Effector CD4-positive, alpha-beta T cell (primary cell): ENCODE measurements at regions not wholly inside any gene's neighbourhood (a gene's known extent, or its start where the extent isn't known, plus 50 kb on each side); places are given as distances from the start of the nearest gene placed in this dataset.

ENCODE experiments used
- DNase-seq: peaks from one replicate; pipeline ENCODE4 v3.0.0-alpha.2; 2020

DNA sequence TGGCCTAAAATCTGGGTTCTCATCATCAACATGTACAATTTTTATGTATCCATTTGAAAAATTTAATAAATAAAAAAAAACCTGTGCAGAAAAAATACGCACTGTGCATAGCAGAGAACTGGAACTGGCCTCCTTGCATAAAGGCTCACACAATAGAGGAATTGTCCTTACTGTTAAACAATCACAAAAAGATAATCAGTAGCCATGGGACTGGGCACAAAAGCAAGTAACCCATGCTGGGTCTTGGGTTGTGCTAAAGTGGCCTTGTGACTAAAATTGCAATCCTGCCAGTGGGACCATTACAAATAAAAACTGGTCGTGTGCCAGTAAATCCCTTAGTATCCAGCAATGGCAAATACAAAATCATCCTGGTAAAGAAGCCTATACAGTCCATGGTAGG is 1646.6 kb downstream of the MAT2B start:
- DNase-seq = no peak

DNA sequence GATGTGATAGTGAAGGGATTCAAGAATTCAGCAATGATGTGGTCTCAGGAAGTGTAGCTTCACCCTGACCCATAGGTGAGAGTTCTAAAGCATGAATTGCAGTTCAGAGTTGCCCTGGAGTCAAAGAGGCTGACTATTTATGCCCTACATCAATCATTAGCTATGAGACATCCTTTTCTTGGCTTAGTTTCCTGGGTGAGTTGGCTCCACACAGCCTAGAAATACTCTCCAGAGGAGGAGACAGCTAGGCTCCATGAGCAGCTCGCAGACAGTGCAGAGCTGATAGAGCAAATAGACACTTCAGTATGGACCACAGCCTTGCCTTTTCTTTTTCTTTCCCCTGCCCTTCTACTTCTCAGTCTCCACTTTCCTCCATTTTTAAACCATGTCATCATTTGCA is 1651.8 kb downstream of the MAT2B start:
- DNase-seq = no peak

DNA sequence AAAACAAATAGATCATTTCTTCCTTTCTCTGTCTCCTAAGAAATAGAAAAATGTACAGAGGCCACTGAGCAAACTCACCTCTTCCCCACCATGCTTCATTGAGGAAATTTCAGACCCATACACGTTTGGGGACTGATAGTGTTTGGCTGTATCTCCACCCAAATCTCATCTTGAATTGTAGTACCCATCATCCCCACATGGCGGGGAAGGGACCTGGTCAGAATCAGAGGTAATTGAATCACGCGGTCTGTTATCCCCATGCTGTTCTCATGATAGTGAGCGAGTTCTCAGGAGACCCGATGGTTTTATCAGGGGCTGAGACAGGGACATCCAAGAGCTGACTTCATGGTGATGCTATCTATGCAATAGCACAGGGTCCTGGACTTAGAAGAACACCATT is 1655.8 kb downstream of the MAT2B start:
- DNase-seq = no peak

DNA sequence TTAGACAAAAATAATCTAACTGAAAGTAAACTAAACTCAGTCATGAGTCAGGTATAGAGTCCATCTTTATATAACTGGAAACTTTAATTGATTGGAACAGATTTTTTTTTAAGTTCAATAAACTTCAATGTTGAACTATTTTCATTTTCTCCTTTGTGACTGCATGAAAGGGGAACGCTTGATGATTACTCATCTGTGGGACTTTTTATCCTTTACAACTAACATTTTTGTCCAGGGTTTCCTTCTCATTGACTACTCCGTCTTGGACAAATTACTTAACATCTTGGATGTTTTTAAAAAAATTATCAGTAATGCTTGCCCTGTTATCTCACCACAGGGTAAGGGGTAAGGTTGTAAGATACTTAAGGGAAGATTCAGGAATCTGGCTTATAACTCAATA is 1658.4 kb downstream of the MAT2B start:
- no peak for DNase-seq

DNA sequence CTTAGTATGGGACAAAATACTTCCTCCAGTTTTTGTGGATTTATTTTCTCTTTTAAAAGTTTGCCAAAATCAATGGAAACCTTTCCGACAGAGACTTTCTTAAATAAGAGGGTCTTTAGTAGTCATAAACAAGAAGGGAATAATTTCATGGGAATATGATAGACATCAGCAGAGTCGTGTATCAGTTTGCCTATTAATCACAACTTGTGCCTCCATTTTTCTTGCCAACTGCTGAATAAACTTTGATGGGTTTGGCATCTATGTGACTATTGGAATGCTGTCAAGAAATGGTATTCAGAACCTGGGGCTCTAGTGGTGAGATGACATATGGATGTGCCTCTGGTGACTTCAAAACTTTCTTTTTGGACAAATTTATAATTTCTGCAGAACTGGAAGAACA is 1668.2 kb downstream of the MAT2B start:
- DNase-seq = no peak

DNA sequence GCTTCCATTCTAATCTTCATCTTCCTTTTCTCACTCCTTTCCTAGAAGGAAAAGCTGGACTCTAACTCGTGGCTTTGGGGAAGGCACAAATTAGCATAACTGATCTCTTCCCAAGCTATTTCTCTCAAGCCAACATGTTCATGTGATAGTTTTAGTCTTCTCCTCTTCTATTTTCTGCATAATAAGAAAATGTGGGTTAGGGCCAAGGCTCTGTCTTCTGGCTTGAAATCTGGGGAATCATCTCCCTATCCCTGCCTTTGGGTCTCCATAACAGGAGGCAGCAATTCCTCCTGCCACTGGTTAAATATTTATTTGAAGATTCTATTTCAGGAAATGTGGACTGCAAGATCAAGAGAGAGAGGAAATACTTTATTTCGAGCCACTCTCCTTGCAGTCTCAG is 1669.6 kb downstream of the MAT2B start:
- no peak for DNase-seq

DNA sequence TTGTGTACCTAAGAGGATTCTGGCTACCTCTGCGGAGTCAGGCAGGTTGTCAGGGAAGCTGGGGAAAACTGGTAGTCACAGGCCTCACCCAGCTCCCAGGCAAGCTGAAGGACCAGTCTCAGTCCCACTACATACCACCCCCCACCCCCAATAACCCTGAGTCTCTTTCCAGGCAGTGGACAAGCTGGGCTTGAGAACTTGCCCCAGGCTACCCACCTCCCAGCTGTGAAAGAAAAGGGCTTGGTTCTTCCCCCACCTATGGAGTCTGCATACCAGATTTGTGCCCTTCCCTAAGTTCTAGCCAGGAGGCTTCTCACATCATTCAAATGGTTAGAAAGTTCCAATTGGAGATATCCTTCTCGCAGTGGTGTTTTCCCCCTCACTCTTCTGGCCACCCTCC is 1678.8 kb downstream of the MAT2B start:
- no peak for DNase-seq

DNA sequence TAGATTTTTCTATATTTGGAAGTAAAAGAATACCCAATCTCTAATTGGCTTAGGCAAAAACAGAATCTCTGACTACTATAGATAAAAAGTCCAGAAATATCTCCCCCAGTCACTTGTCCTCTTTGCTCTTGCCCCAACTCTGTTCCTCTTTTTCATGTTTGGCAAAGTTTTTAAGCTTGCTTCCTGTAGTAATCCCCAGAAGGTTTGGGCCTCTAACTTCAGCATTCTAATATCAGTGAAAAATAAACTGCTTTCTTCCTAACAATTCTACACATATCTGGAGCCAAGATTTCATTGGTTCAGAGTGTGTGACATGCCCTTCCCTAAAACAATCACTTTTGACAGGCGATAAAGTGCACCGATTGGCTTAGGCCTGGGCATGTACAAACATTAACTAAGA is 1680.3 kb downstream of the MAT2B start:
- no peak for DNase-seq

DNA sequence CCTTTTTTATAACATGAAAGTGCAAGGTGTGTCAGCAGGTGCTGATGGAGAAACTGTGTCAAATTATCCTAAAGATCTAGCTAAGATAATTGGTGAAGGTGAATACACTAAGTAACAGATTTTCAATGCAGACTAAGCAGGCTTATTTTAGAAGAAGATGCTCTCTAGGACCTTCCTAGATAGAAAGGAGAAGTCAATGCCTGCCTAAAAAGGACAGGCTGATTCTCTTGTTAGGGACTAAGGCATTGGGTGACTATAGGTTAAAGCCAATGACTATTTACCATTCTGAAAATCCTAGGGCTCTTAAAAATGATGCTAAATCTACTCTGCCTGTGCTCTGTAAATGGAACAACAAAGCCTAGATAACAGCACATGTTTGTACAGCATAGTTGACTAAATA is 1682.4 kb downstream of the MAT2B start:
- DNase-seq = no peak

DNA sequence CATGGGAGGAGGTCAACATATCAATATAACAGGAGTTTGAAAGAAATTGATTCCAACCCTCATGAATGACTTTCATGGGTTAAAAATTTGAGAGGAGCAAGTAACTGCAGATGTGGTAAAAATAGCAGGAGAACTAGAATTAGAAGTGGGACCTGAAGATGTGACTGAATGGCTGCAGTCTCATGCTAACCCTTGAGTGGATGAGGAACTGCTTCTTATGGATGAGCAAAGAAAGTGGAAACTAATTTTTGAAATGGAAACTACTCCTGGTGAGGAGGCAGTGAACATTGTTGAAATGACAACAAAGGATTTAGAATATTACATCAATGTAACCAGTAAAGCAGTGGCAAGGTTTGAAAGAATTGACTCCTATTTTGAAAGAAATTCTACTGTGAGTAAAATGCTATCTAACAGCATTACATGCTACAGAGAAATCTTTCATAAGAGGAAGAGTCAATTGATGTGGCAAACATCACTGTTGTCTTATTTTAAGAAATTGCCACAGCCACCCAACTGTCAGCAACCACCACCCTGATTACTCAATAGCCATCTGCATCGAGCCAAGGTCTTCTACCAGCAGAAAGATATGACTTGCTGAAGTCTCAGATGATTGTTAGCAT is 1683.2 kb downstream of the MAT2B start:
- no peak for DNase-seq

DNA sequence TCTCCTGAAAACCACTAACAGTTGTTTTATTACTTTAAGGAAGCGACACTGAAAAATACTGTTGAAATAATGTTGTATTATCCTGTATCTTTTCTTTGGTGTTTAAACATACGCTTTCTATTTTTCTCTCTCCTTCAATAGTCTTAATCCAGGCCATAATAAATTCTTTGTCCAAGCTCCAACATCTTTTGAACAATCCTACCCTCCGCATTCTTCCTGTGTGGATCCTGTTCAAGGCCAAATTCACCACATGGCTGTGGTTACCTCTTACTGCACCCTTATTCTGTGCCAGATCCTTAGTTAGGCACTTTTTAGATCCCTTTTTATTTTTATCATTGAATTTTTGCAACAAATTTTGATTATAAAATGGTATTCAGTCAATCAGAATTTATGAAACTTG is 1691.5 kb downstream of the MAT2B start:
- no peak for DNase-seq

DNA sequence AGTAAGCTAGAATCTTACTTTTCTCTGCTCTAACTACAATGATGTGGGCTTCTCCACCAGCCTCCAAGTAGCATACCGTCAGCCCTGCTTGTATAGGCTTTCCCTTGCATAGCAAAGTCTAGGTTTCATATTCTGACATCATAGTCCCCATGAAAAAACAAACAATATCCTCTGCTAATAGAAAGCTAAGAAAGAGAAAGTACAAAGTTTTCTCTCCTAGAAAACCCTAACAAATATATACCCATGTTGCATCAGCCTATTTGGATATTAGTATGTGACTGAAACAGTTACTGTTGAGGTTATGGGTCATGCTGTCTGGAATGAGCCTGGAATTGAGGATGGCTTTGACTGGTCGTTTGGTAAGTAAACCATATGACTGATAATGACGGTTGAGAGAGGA is 1696.0 kb downstream of the MAT2B start:
- no peak for DNase-seq

DNA sequence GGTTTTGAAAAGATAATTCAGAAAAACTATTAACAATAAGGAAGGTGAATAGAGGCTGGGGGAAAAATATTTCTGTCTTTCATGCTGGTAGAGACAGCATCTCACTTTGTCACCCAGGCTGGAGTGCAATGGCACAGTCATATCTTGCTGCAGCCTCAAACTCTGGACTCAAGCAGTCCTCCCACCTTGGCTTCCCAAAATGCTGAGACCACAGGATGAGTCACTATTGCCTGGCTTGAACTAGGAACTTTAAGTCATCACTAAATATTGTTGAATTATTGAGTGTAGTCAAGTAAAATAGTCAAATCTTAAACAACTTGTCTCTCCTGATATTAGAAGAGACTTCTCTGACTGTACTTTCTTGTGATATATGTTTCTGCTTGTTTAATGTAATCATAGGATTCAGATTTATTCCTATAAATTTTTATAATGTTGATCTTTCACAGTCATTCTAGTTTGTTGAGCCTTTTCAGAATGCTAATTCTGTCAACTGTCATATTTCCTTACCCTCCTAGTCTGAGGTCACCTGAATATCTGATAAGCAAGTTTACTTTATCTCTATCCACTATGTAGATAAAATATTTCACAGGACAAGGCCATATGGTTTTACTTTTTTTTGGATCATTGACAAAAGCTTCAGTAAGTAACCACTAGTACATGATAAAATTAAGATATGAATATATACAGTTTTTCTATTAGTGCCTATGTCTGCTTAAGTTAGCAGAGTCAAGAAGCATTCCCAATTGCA is 1696.5 kb downstream of the MAT2B start:
- DNase-seq = no peak

DNA sequence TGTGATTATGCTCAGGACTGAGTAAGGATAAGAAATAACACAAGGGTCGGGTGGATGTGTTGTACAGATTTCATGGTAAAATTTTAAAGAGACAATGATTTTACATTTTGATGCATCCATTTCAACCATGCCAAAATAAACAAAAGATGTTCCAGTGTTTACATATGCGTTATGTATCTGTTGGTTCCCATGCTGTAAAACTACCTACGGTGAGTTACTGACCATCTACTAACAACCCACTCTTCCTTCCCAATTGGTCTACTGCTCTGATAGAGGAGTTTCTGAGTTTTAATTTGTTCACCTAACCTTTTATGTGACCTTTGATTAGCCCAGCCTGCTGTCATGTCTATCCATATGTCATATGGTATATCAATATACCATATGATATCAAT is 1697.1 kb downstream of the MAT2B start:
- DNase-seq = no peak

DNA sequence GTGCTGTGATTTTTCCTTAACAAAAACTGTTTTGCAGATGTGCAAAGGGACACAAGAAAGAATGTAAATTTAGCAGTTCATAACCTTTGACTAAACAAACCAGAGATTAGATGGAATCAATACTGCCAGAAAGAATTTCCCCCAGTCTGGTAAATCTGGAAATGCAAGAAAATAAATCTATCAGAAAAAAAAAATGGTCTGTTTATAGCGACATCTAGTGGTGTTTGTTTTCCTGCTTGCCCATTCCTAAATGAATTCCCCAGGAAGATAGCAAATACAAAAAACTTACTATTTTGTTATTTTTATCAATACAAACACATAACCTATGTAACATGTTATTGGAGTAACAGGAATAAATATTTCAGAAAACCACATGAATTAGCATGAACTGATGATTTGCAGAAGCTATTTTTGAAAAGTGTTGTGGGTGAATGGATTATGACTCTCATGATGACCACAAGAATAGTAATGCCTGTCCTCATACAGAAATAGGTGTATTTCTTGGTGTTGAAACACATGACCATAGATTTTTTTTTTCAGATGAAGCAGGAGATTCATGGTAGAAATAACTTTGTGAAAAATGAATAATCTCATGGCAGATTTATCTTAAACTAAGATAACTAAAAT is 1703.8 kb downstream of the MAT2B start:
- DNase-seq = no peak

DNA sequence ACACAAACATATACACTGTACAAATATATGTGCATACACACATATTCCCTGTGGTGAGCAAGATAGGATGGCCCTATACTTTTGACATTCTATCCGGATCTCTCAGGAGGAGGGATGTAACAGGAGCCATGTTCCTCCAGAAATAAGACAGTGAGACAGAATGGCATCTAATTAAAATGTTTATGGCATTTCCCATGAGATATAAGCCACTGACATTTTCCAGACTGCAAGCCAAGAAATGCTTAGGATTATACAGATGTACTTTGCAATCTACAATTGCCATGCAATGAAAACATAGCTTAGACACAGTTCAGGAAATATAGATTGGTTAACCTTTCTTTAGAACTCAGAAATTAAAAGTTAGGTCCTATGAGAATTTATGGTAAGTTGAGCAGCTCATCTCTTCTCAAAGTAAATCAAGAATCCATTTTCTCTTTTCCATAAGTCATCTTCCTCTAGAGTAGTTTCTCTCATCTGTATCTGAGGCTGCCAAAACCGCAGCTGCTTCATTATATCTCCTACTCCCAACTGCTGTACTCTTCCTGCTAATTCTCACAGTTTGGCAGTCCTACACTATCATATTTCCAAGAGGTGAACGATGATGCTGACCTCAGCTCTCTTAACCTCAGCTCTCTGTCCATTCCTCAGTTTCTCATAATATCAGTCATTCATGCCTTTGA is 1719.1 kb downstream of the MAT2B start:
- no peak for DNase-seq

DNA sequence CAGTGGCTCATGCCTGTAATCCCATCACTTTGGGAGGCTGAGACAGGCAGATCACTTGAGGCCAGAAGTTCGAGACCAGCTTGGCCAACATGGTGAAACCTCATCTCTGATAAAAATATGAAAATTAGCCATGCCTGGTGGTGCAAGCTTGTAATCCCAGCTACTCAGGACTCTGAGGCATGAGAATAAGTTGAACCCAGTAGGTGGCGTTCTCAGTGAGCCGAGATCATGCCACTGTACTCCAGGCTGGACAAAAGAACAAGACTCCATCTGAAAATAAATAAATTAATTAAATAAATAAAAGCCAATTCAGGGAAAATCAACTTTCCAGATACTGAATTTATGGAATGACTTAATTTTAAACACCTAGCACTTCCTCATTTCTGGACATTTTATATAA is 1722.1 kb downstream of the MAT2B start:
- no peak for DNase-seq

DNA sequence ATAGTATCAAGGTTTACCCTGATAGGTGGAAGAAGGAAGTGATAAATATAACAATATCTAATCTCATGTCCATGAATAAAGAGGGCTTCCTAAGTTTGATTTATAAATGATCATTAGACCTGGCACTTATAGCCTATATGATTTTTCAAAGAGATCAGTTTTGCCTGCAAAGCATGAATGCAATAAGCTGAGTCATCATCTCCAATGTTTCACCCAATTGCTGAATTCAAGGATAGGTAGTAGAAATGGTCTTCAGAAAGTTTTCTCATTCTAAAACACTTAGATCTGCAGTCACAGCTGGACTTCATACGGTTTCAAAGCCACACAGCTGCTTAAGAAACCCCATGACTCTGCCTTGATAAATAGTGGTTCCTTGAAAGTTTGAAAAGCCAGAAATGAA is 1722.8 kb downstream of the MAT2B start:
- no peak for DNase-seq

DNA sequence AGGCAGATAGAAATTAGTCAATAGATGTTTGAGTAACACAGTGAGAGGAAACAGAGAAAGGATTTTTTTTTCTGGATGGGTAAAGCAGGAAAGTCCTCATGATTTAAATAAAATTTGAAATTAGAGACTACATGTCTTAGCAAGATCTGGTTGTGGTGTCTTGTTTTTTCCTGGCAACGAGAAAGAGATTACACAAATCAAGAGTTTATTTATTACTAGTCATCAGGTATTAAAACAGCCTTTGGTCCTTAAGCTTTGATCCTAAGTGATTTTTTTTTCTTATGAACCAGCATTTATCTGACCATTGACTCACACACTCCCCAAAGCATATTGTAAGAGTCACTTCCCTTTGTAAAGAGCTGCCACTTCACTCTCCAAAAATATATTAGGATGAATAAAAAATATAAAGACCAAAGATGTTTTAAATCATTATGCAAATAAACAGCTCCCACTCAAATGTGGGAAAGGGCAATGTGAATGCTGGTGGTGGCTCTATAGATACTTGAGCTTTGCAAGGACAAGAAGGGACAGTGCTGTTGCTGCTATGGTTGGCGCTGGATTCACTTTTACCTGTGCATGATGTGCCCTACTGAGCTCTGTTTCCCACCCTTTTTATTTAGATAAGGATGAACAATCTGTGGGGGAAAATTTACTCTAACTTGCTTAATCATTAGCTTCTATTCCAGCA is 1726.5 kb downstream of the MAT2B start:
- no peak for DNase-seq

DNA sequence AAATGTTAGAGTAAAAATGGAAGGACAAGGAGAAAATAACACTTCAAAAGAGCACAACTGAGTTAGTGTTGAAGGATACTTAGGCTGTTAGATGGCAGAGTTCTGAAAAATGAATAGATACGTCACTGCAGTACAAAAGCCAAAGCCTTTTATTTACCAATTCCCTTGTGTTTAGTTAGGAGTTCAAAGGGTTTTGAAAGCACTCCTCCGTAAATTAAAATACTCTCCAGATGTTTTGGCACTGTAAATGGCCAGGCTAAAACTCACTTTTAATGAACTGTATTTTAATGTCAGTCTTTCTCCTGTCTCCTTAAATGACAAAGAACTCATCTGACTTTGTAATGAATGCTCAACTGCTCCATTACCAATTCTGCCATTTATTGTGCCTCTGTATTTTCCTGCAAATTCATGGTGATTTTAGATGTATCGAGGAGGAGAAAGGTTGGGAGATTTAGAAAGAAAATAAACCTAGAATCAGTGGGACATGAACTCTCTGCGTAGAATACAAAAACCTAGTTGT is 1727.2 kb downstream of the MAT2B start:
- no peak for DNase-seq

DNA sequence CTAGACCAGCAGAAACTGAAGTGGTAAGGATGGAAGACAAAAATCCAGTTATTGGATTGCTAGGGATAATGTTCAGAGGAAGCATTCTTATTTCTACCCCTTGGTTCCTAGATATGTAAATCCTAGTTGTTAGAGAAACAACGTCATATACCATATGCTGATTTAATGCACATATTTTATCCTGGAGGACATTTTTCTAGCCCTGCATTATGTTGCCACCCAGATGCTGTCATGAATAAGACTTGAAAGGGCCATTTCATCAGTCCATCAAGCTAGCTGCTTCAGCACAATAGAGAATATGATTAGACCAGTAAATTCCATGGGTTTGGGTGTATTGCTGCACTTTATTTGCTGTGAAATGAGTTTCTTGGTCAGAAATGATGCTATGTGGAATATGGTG is 1736.4 kb downstream of the MAT2B start:
- DNase-seq = no peak

DNA sequence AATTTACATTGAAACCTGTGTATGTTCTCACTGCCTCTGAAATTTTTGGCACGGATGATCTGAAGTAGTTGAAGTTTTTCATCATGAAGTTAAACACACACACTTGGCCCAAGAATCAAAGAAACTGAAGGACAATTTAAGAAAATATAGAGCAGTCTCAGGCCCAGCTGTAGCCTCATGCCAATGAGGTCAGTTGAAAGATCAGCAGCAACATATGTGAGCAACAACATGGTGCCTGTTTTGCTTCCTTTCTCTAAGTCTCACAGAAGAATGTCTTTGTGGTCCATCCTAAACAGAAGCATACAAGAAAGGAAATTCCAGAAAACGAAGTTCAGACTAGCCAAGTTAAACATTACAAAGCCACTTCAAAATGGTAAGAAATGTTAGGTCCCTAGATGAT is 1737.2 kb downstream of the MAT2B start:
- no peak for DNase-seq

DNA sequence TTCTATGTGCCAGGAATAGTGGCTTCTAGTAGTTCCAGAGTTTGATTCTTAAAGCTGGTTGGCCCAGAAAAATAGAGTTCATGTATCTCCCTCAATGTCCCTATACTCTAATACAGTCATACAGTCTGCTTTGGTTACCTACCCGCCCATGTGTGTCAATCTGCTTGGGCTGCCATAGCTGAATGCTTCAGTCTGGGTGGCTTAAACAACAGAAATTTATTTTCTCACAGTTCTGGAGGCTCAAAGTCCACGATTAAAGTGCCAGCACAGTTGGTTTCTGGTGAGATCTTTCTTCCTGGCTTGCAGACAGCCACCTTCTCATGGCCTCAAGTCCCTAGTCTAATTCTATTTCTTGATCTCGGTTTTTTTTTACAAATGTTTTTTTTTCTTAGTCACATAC is 1739.0 kb downstream of the MAT2B start:
- DNase-seq = no peak
